HuH-7 (cell line): ENCODE measurements at regions not wholly inside any gene's neighbourhood (a gene's known extent, or its start where the extent isn't known, plus 50 kb on each side); places are given as distances from the start of the nearest gene placed in this dataset.
A peak's percentile ranks its signal among the peaks of the same experiment; 100 is the strongest.
"Not testable (repeated sequence)": the region's sequence is repeated elsewhere in the genome, so short reads cannot be mapped to it uniquely, and the experiment has no call there.

Experiments used
- DNase-seq: peaks from one replicate; pipeline ENCODE4 v3.0.0; 2011; ENCODE audit warnings: low spot score

GRCh38 chr6:87763901-87764300 lies 61.9 kb upstream of the AKIRIN2 start:
- no peak for DNase-seq

GRCh38 chr6:87763276-87763675 lies 61.2 kb upstream of the AKIRIN2 start:
- DNase-seq, result no peak

- no peak for DNase-seq
Observed at GRCh38 chr6:87762116-87762515, 60.1 kb upstream of the AKIRIN2 start.

GRCh38 chr6:87757792-87758191 lies 55.8 kb upstream of the AKIRIN2 start:
- no peak for DNase-seq

- DNase-seq, result no peak
Observed at GRCh38 chr6:87756858-87757257, 54.8 kb upstream of the AKIRIN2 start.

GRCh38 chr6:87755708-87756671 lies 54.0 kb upstream of the AKIRIN2 start:
- DNase-seq, result peak; percentile 36

- no peak for DNase-seq
Observed at GRCh38 chr6:87754828-87755227, 52.8 kb upstream of the AKIRIN2 start.

GRCh38 chr6:87753131-87753685 lies 51.2 kb upstream of the AKIRIN2 start:
- no peak for DNase-seq

- DNase-seq, result not testable (repeated sequence)
Observed at GRCh38 chr6:87752503-87752902, 50.5 kb upstream of the AKIRIN2 start.
